PC-3 (cell line): ENCODE measurements at regions not wholly inside any gene's neighbourhood (a gene's known extent, or its start where the extent isn't known, plus 50 kb on each side); places are given as distances from the start of the nearest gene placed in this dataset.

Source experiments
- ATAC-seq: fragments of 200-7000 bp; cut with Tn5 transposase; 2 replicates; pipeline ENCODE4 v1.9.1; 2020; ENCODE audit warnings: mild to moderate bottlenecking, moderate library complexity
- BruUV-seq: library from RNA; stranded (reverse); fragments of 400-500 nt; replicated peaks from 2 replicates; lab custom pipeline; 2021; lab: Mats Ljungman, UMichigan
- CTCF ChIA-PET: fragments of 300-600 bp; sonication (Branson Sonifier 250); formaldehyde crosslinking; loops from one replicate; lab custom pipeline; 2022; ENCODE audit warnings: antibody characterized with exemption; lab: Charles Lee
- POLR2A ChIA-PET: fragments of 300-600 bp; sonication (Branson Sonifier 250); formaldehyde crosslinking; loops from one replicate; lab custom pipeline; 2022; ENCODE audit warnings: antibody characterized with exemption; ENCODE audit not compliant: unreplicated experiment; lab: Charles Lee
- DNase-seq: peaks from one replicate; pipeline ENCODE4 v3.0.0-alpha.2; 2015
- H2AFZ ChIP-seq: fragments of 300-600 bp; sonication (generic); 2 replicates; pipeline ENCODE4 v1.6.0; 2016; ENCODE audit warnings: antibody characterized with exemption, low read length
- H3F3A ChIP-seq: fragments of 300-600 bp; sonication (generic); one replicate; pipeline ENCODE4 v1.6.0; 2017; ENCODE audit warnings: antibody characterized with exemption, low read length, control low read depth, mild to moderate bottlenecking; ENCODE audit not compliant: unreplicated experiment
- H3K27ac ChIP-seq: fragments of 300-600 bp; sonication (generic); 2 replicates; pipeline ENCODE4 v1.5.1; 2016; ENCODE audit warnings: mild to moderate bottlenecking, low read length
- H3K27me3 ChIP-seq: fragments of 300-600 bp; sonication (generic); 2 replicates; pipeline ENCODE4 v1.6.1; 2016; ENCODE audit warnings: low read length, mixed read lengths
- H3K36me3 ChIP-seq: fragments of 300-600 bp; sonication (generic); 2 replicates; pipeline ENCODE4 v1.6.1; 2016; ENCODE audit warnings: low read depth, mixed run types, low read length, mixed read lengths
- H3K4me1 ChIP-seq: fragments of 300-600 bp; sonication (generic); 2 replicates; pipeline ENCODE4 v1.5.1; 2016; ENCODE audit warnings: low read length; ENCODE audit not compliant: insufficient read depth
- H3K4me2 ChIP-seq: fragments of 300-600 bp; sonication (generic); 2 replicates; pipeline ENCODE4 v1.6.0; 2016; ENCODE audit warnings: low read length
- H3K4me3 ChIP-seq: fragments of 300-600 bp; sonication (generic); 2 replicates; pipeline ENCODE4 v1.5.1; 2016; ENCODE audit warnings: mild to moderate bottlenecking, low read length, mixed read lengths
- H3K79me2 ChIP-seq: fragments of 300-600 bp; sonication (generic); 2 replicates; pipeline ENCODE4 v1.6.1; 2017; ENCODE audit warnings: low read length, mixed read lengths
- H3K9ac ChIP-seq: fragments of 300-600 bp; sonication (generic); 2 replicates; pipeline ENCODE4 v1.6.0; 2016; ENCODE audit warnings: mild to moderate bottlenecking, low read length
- H3K9me2 ChIP-seq: fragments of 300-600 bp; sonication (generic); replicated peaks from 2 replicates; pipeline ENCODE4 v1.6.1; 2016; ENCODE audit warnings: mixed run types, low read length, mixed read lengths
- H3K9me3 ChIP-seq: fragments of 300-600 bp; sonication (generic); 2 replicates; pipeline ENCODE4 v1.6.1; 2016; ENCODE audit warnings: low read length, mixed read lengths
- H4K20me1 ChIP-seq: fragments of 300-600 bp; sonication (generic); 2 replicates; pipeline ENCODE4 v1.6.1; 2016; ENCODE audit warnings: low read length, mixed read lengths
- EZH2 ChIP-seq: fragments of 300-600 bp; sonication (generic); IDR thresholded peaks from one replicate; pipeline ENCODE4 v1.6.1; 2017; ENCODE audit warnings: antibody characterized with exemption, mild to moderate bottlenecking, low read length; ENCODE audit not compliant: unreplicated experiment
- EZH2phosphoT487 ChIP-seq: fragments of 300-600 bp; sonication (generic); IDR thresholded peaks from 2 replicates; pipeline ENCODE4 v1.6.1; 2018; ENCODE audit warnings: mild to moderate bottlenecking, antibody characterized with exemption, low read length, borderline replicate concordance
- intact Hi-C: fragments of 100-400 bp; cut with micrococcal nuclease; formaldehyde crosslinking; loops from 2 replicates; pipeline ENCODE4 v1.9.0; 2023
- TF ChIP-seq, protein P1 (sequence below): fragments of 300-600 bp; sonication (generic); conservative IDR thresholded peaks from 2 replicates; pipeline ENCODE4 v1.5.1; 2017; ENCODE audit warnings: antibody characterized with exemption, low read depth, mild to moderate bottlenecking, low read length

DNA sequence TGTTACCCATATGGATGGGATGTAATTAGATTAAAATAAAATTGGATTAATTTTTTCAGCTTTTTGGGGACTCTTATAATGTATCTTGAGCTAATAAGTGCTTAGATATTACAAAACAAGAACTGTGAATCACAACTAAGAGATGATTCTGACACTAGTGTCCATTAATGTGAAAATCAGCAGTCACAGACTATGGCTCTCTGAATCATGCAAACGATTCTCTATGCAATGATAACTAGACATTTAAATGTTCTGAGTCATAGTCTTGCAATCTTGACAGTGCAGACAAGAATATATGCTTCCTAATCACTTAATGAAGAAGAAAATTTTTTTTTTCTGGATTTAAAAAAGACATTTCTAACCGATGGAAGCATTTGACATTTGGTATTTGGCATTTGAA lies 82.2 kb upstream of the OPRM1 start:
- Histone ChIP-seq H3K4me2 (no peak overlapping the region), H4K20me1 (no peaks in the 10 kb centered on the region), H3K79me2 (no peaks in the 10 kb centered on the region), H3K9me3 (no peaks in the 10 kb centered on the region), H3K9me2 (no peaks in the 10 kb centered on the region), H3K27me3 (peaks cover 6% of the 10 kb centered on the region; the same call in 1 of the 2 replicates), H3K4me1 (no peaks in the 10 kb centered on the region), H2AFZ (no peak overlapping the region), H3F3A (no peaks in the 10 kb centered on the region), H3K4me3 (no peak overlapping the region), H3K9ac (no peak overlapping the region), H3K27ac (no peak overlapping the region), H3K36me3 (no peaks in the 10 kb centered on the region)
- CTCF ChIA-PET: no interaction called here
- intact Hi-C loops: no loop called here
- no peak for DNase-seq
- ATAC-seq: no peak
- TF ChIP-seq, protein P1, sequence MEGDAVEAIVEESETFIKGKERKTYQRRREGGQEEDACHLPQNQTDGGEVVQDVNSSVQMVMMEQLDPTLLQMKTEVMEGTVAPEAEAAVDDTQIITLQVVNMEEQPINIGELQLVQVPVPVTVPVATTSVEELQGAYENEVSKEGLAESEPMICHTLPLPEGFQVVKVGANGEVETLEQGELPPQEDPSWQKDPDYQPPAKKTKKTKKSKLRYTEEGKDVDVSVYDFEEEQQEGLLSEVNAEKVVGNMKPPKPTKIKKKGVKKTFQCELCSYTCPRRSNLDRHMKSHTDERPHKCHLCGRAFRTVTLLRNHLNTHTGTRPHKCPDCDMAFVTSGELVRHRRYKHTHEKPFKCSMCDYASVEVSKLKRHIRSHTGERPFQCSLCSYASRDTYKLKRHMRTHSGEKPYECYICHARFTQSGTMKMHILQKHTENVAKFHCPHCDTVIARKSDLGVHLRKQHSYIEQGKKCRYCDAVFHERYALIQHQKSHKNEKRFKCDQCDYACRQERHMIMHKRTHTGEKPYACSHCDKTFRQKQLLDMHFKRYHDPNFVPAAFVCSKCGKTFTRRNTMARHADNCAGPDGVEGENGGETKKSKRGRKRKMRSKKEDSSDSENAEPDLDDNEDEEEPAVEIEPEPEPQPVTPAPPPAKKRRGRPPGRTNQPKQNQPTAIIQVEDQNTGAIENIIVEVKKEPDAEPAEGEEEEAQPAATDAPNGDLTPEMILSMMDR: no peak
- TF ChIP-seq EZH2phosphoT487: no peak
- no peak for TF ChIP-seq EZH2
- POLR2A ChIA-PET: no interaction called here
- BruUV-seq: no TSS peak

GRCh38 chr6:153949616-153950015 lies 89.4 kb upstream of the OPRM1 start:
- Histone ChIP-seq H3F3A (no peaks in the 10 kb centered on the region), H3K9ac (no peak overlapping the region), H3K27me3 (peaks cover 3% of the 10 kb centered on the region), H3K4me2 (no peak overlapping the region), H3K79me2 (no peaks in the 10 kb centered on the region), H3K9me2 (no peaks in the 10 kb centered on the region), H3K4me1 (no peaks in the 10 kb centered on the region), H2AFZ (no peak overlapping the region), H3K36me3 (no peaks in the 10 kb centered on the region), H4K20me1 (no peaks in the 10 kb centered on the region), H3K4me3 (no peak overlapping the region), H3K9me3 (no peaks in the 10 kb centered on the region), H3K27ac (no peak overlapping the region)
- no TSS peak for BruUV-seq
- no peak for TF ChIP-seq EZH2
- TF ChIP-seq EZH2phosphoT487: no peak
- TF ChIP-seq, protein P1: no peak
- ChIA-PET CTCF (no interaction called here), POLR2A (no interaction called here)
- intact Hi-C loops: no loop called here
- ATAC-seq (no peak), DNase-seq (no peak)

DNA sequence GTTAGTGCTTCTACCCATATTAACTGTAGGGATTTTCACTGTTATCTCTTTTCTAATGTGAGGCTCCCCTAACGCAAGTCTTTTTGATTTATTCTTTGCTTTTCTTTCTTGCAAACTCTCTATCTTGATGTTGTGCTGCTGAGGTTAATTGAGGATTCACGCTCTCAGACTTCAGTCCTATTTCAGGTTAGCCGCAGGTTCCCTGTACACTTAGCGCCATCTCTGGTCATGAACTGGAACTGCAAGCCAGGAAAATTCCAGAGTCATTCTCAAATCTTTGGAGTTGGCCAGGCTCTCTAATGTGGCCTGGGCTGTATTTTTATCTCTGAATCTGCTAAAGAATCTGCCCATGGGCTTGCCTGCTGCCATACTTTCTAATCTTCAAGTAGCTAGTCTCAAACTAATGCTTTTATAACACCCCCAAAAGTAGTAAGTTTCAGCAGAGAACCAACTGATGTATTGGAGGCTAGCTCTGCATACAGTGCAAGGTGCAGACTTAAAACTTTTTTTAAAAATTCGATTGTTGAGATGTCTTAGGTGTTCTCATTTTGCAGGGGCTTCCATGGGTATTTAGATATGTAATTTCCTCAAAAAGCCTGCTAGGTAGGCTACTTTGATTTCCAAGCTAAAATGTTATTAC lies 91.1 kb upstream of the OPRM1 start:
- H3K36me3 ChIP-seq: no peaks in the 10 kb centered on the region
- ChIA-PET CTCF (no interaction called here), POLR2A (no interaction called here)
- ATAC-seq: no peak
- H3K4me3 ChIP-seq: no peak overlapping the region
- no peaks in the 10 kb centered on the region for H3K9me2 ChIP-seq
- intact Hi-C loops: no loop called here
- H3K9ac ChIP-seq: no peak overlapping the region
- no peaks in the 10 kb centered on the region for H4K20me1 ChIP-seq
- H3K27ac ChIP-seq: no peak overlapping the region
- H3K4me1 ChIP-seq: no peaks in the 10 kb centered on the region
- DNase-seq: peak; percentile 60
- H3F3A ChIP-seq: no peaks in the 10 kb centered on the region
- BruUV-seq: no TSS peak
- TF ChIP-seq EZH2phosphoT487: no peak
- TF ChIP-seq, protein P1: peak; percentile 88
- no peak for TF ChIP-seq EZH2
- no peaks in the 10 kb centered on the region for H3K9me3 ChIP-seq
- no peak overlapping the region for H3K4me2 ChIP-seq
- peaks cover 17% of the 10 kb centered on the region for H3K27me3 ChIP-seq
- H2AFZ ChIP-seq: no peak overlapping the region
- H3K79me2 ChIP-seq: no peaks in the 10 kb centered on the region
